Limb (tissue), 2 donors: ENCODE measurements at regions not wholly inside any gene's neighbourhood (a gene's known extent, or its start where the extent isn't known, plus 50 kb on each side); places are given as distances from the start of the nearest gene placed in this dataset.

Source experiments
- DNase-seq, 2 donors: peaks; one replicate each; pipeline ENCODE4 v3.0.0-alpha.2; 2016; ENCODE audit errors: extremely low spot score in 2 of 2

DNA sequence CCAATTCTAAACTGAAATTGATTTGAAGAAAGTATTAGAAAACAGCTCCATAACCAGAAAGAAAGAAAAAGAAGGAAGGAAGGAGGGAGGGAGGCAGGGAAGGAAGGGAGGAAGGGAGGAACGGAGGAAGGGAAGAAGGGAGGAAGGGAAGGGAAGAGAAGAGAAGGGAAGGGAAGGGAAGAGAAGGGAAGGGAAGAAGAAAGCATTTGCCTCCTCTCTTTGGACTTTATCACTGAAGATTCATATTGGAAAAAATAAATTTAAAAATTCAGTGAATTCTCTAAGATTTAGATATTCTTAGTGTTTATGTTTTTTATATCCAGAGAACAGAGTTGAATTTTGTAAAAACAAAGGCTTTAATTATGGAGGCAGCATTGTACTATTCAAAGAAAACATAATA is 68.5 kb upstream of the NXT1 start:
- no peak for DNase-seq

DNA sequence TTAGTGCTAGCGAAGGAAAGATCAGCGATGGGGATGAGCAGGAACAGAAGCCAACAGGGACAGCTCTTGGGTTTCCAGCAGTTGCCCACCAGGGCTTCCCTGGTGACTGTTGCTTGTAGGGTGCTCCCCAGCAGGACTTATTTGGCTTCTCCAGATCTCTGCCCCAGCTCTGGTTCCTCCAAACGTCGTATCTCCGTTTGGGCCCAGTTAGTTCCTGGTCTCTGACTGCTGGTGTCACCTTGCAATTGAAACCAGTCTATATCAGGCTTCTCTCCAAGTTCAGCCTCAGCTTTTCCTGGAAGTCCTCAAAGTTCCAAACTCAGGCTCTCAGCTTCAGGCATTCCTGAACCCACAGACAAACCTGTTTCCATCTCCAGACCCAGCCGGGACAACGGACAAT is 70.8 kb upstream of the NXT1 start:
- DNase-seq: no peak

DNA sequence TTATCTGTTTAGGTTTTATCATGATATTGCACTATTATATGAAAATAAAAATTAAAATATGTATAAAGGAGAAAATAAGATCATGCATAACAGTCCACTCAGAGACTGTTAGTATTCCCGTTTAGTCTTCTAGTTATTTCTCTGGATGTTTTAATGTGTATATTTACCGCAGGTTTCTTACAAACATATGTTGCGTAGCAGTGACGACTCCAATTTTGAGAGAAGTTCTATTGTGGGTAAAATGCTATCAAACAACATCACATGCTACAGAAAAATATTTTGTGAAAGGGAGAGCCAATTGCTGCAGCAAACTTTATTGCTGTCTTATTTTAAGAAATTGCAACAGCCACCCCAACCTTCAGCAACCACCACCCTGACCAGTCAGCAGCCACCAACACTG is 72.4 kb upstream of the NXT1 start:
- DNase-seq: no peak

DNA sequence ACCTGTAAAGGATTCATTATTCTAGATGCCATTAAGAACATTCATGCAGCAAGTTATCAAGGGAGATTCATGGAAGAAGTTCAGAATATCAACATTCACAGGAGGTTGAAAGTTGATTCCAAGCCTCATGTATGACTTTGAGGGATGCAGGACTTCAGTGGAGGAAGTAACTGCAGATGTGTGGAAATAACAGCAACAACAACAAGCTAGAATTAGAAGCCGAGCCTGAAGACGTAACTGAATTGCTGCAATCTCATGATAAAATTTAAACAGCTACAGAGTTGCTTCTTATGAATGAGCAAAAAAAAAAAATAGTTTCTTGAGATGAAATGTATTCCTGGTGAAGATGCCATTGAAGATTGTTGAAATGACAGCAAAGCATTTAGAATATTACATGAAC is 73.3 kb upstream of the NXT1 start:
- no peak for DNase-seq

DNA sequence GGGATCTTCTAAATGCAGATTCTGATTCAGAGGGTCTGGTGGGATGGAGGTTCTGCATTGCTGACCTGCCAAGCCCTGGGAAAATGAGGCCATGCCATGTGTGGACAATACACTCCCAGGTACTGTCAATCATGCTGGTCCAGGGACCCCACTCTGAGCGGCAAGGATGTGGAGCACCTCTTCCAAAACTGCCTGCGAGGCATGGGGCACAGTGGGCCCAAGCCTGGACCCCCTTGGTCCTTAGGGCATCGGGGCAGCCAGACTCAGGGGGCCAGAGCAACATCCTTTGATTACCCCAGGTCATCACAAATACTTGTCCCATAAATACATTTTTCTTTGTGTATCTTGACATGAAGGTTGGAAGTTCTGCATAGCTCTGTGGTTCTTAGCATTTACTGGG is 76.8 kb upstream of the NXT1 start:
- DNase-seq: no peak

DNA sequence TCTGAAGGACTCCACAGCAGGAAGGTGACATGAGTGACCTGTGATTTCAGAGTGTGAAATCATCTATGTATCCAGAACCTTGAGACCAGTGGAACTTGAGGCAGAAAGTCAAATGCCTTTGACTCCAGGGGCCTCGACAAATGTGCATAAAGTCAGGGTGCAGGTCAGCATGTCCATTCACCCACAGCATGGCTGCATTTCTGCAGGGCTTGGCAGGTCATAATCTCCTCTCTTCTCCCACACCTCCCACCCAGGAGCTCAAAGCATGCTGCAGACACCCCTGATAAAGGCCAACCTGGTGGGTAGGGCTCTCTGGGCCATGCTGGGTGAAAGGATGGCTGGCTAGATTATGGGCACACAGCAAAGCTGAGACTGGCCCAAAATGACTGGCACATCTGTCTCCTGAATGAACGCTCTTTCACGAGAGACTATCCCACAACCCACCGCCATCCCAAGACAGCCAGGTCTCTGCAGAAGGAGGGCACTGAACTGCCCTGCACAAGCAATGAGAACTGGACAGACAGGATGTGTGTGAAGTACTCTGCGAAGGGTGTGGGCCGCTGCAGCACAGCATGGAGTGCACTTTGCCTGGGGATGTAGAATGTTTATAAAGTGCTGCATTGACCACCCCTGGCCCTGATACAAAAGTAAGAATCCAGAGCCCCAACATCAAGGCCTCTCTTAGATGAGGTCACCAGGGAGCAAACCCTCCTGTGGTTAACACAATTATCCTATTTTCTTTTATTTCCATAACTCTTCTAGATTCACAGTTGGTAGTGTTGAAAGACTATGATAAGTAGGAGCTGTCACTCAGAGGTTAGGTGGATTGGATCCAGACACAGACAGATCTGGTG is 78.2 kb upstream of the NXT1 start:
- DNase-seq: no peak

GRCh38 chr20:23270382-23270911 is 80.1 kb upstream of the NXT1 start:
- DNase-seq: no peak

- DNase-seq: no peak
Measured at GRCh38 chr20:23269954-23270353, 80.6 kb upstream of the NXT1 start.

GRCh38 chr20:23268792-23269354 is 81.7 kb upstream of the NXT1 start:
- DNase-seq: no peak

- no peak for DNase-seq
Measured at GRCh38 chr20:23267909-23268308, 82.7 kb upstream of the NXT1 start.

- no peak for DNase-seq
Measured at GRCh38 chr20:23266530-23267398, 83.8 kb upstream of the NXT1 start.

DNA sequence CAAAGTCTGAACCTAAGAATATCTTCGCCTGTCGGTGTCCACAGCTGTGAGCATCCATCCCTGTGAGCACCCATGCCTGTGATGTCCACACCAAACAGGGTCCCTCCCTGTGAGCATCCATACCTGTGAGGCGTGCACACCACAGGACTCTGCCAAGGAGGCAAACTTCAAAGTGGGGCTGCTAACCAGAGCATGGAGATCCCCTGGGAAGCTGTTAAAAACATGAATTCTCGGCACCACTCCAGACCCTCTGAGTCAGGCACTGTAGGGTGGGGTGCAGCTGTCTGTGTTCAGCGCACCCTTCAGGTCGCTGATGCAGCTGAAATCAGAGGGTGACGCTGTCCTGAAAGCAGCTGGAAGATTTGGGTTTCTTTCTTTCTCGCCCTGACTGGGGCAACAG is 85.4 kb upstream of the NXT1 start:
- no peak for DNase-seq

GRCh38 chr20:23264545-23264944 is 86.0 kb upstream of the NXT1 start:
- DNase-seq: no peak

DNA sequence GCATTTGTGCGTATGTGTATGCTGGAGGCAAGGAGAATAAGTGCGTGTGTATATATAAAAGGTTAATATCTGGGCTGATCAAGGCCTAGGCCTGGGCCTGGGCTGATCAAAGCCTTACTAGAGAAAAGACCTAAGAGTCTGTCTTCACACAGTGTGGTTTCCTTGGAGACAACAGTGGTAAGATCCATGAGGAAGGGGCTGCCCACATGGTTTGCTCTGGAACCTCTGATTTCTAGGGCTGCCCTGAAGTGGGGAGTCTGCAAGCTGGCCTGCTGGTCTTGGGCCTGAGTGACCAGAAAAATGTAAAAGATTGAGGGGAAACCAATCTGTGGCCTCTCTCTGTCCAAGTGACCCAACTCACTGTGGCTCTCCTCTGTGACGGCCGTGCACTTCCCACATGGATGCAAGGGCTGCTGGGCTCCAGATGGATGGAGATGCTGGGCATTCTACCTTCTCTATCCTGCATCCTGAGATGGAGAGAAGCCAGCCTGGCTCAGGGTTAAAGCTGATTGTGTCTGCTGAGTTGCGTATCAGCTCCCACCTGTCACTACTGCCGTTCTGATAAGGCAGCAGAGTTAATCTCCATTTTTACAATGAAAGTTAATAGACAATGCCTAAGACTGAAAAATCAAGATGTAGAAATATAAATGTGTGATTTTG is 90.3 kb upstream of the NXT1 start:
- DNase-seq: no peak

DNA sequence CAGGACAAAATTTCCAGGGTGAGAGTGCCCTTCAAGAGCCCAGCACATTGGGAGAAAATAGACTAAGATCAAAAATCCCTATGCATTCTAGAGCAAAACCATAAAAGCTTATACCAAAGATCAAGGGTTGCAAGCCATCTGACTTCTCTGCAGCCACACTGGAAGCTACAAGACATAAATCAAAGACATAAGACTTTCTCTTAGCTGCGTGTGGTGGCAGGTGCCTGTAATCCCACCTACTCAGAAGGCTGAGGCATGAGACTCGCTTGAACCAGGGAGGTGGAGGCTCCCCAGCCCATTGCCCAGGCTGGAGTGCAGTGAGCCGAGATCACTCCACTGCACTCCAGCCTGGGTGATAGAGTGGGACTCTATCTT is 91.9 kb upstream of the NXT1 start:
- DNase-seq: no peak

DNA sequence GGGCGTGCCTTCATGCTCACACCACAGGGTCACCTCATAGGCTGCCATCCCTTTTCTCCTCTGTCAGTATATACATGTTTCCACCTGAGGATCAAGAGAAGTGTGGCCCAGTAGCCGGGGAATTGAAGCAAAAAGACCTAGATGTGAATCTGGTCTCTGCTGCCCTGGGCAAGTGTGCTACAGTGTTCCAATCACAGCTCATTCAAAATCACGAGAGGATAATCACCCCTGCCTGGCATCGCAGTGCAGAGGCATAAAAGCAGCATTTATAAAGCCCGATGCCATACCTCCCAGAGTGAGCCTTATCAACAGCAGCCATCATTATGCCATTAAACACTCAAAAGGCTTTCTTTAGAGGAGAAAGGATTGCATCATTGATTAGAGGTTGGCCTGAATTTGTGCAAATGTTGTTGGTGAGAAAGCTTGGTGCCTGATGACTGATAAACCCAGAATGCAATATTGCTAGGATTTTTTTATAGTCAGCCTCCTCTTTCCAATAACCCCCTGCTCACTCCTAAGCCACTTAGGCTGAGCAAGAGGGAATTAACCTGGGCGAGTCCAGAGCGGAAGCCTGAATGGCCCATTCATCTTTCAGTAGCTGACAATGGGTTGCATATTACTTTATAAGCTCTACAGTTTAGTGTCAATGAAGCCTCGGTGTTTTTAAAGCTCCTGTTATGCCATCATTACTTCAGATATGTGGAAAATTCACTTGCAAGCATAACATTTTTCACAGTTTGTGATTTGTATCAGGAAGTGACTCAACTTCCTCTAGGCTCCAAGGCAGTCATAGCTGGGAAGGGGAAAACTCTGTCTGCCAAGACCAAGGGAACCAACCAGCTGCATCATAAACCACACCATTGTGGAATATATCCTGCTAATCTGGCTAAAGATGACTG is 92.5 kb upstream of the NXT1 start:
- DNase-seq: no peak

GRCh38 chr20:23257106-23257761 is 93.4 kb upstream of the NXT1 start:
- no peak for DNase-seq

- DNase-seq: peak in 1 of 2 donors; percentile 58
Measured at GRCh38 chr20:23255716-23256385, 94.7 kb upstream of the NXT1 start.

DNA sequence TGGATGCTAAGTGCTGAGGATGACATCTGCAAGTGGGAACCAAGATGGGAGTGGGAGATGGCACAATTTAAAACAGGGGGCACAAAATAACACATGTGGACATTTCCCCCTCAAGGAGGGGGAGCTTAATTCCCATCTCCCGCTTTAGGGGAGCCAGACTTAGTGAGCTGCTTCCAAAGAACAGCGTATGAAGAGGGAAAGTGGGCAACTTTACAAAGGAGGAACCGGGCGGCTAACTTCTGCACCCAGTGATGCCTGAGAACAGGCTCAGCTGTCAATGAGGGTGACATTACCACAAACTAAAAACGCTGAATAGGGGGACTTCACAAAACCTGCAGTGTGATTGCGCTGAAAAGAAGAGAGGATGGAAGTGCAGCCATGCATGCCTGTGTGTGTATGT is 95.5 kb upstream of the NXT1 start:
- DNase-seq: no peak

DNA sequence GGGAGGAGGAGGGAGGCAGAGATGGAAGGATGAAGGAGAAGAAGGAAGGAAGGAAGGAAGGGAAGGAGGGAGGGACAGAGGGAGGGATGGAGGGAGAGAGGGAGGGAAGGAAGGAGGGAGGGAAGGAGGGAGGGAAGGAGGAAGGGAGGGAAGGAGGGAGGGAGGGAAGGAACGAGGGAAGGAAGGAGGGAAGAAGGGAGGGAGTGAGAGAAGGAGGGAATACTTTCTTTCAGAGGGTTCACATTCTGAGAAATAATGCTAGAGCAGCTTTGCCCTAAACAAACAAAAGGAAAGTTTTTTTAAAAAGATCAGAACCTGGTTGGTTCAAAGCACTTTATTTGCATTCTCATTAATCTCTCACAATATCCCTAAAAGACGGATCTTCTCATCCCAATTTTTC is 96.1 kb upstream of the NXT1 start:
- no peak for DNase-seq
